Lower leg skin (tissue), 4 donors: ENCODE measurements at regions not wholly inside any gene's neighbourhood (a gene's known extent, or its start where the extent isn't known, plus 50 kb on each side); places are given as distances from the start of the nearest gene placed in this dataset.
A peak's percentile ranks its signal among the peaks of the same experiment; 100 is the strongest.

Source experiments
- DNase-seq, 2 donors: peaks; one replicate each; pipeline ENCODE4 v3.0.0-alpha.2; 2019; ENCODE audit warnings: low spot score in 2 of 2
- H3K4me3 ChIP-seq: fragments of 200-600 bp; sonication (generic); 2 replicates; pipeline ENCODE4 v1.5.1; 2017; ENCODE audit warnings: mild to moderate bottlenecking, low read depth; ENCODE audit not compliant: poor library complexity, severe bottlenecking
- POLR2A ChIP-seq, 2 donors: fragments of 450-650 bp; IDR thresholded peaks; one replicate each; pipeline ENCODE4 v1.6.1; 2016 to 2017; ENCODE audit warnings: antibody characterized with exemption in 2 of 2, mild to moderate bottlenecking in 1 of 2, moderate library complexity in 1 of 2
- WGBS, 2 donors: methylation state at CpG; one replicate each; pipeline ENCODE4 v1.1.5; 2018; 5-methylcytosine and 5-hydroxymethylcytosine counted together
- intact Hi-C: fragments of 100-400 bp; cut with DNase I; formaldehyde crosslinking; loops from one replicate; pipeline ENCODE4 v1.15.0; 2023; ENCODE audit warnings: low total_unique reads
- TF ChIP-seq, protein P1 (sequence below), 3 donors: fragments of 450-650 bp; IDR thresholded peaks; one replicate each; pipeline ENCODE4 v1.5.1; 2016; ENCODE audit warnings: antibody characterized with exemption in 3 of 3, mild to moderate bottlenecking in 3 of 3, moderate library complexity in 2 of 3

GRCh38 chr2:176725873-176726645 lies 456.8 kb downstream of the MTX2 start:
- no peak overlapping the region for H3K4me3 ChIP-seq
- TF ChIP-seq, protein P1, sequence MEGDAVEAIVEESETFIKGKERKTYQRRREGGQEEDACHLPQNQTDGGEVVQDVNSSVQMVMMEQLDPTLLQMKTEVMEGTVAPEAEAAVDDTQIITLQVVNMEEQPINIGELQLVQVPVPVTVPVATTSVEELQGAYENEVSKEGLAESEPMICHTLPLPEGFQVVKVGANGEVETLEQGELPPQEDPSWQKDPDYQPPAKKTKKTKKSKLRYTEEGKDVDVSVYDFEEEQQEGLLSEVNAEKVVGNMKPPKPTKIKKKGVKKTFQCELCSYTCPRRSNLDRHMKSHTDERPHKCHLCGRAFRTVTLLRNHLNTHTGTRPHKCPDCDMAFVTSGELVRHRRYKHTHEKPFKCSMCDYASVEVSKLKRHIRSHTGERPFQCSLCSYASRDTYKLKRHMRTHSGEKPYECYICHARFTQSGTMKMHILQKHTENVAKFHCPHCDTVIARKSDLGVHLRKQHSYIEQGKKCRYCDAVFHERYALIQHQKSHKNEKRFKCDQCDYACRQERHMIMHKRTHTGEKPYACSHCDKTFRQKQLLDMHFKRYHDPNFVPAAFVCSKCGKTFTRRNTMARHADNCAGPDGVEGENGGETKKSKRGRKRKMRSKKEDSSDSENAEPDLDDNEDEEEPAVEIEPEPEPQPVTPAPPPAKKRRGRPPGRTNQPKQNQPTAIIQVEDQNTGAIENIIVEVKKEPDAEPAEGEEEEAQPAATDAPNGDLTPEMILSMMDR (IDR thresholded peaks at IDR 0.05) = no peak
- TF ChIP-seq POLR2A (IDR thresholded peaks at IDR 0.05) = no peak
- intact Hi-C loops = no loop called here
- DNase-seq = no peak
- WGBS, 2 donors = 84 to 86% methylated on average over 3 of the region's 3 CpGs

- DNase-seq = no peak
- intact Hi-C loops = no loop called here
- 86% methylated on average over 4 of the region's 4 CpGs for WGBS, 2 donors
- TF ChIP-seq, protein P1 (IDR thresholded peaks at IDR 0.05) = no peak
- TF ChIP-seq POLR2A (IDR thresholded peaks at IDR 0.05) = no peak
- no peak overlapping the region for H3K4me3 ChIP-seq
These were observed 458.5 kb downstream of the MTX2 start for GRCh38 chr2:176727696-176728095.

DNA sequence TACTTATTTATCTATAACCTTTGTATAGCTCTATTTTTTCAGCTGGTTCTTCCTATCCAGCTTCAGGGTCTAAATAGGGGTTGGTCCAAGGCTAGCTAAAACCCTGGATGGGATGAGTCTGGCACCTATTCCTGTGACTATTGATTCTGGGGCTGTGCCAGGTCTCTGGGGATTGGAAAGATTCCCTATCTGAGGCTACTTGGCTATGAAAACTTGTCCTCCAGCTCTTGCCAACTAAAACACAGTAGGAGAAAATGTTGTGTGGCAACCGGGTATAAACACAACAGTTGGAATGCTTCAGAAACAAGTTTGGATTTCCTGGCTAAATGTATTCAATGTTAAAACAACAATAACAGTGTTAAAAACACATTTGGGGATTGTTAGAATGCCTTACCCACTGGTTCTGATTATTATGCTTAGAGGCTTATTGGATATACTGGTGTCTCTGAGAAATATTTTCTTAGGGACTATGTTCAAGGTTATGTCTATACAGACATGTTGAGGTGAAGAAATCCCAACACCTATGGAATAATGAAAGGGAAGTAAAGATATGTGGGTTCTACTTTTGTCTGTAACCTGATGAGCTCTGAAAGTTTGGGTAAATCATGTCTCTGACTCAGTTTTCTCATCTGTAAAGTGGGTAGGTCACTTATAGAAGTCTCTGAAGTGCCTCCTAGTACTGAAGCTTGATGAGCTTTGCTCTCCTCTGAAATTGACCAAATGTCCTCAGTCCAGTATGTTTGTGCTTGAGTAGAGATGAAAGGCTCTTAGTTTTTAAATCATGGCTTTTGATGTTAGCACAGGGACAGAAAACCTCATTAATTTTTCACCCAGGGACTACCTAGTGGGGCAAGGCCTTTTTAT lies 460.7 kb downstream of the MTX2 start:
- H3K4me3 ChIP-seq = no peak overlapping the region
- TF ChIP-seq, protein P1 (IDR thresholded peaks at IDR 0.05) = no peak
- no peak for TF ChIP-seq POLR2A (IDR thresholded peaks at IDR 0.05)
- intact Hi-C loops = no loop called here
- WGBS, 2 donors = 10 to 20% methylated on average over 1 of the region's 1 CpG
- peak in 1 of 2 donors; percentile 26 for DNase-seq

DNA sequence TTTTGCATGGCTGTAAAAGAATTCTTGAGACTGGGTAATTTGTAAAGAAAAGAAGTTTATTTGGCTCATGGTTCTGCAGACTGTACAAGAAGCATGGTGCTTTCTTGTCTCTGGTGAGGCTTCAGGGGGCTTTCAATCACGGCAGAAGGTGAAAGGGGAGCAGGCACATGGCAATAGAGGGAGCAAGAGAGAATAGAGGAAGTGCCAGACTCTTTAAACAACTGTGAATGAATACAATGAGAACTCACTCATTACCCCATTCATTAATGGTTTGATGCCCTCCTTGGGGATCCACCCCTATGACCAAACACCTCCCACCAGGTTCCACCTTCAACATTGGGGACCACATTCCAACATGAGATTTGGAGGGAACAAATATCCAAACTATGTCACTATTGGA lies 463.5 kb downstream of the MTX2 start:
- 77 to 82% methylated on average over 1 of the region's 1 CpG for whole genome bisulfite sequencing, 2 donors
- H3K4me3 ChIP-seq = no peak overlapping the region
- intact Hi-C loops = no loop called here
- no peak for DNase-seq
- TF ChIP-seq, protein P1 (IDR thresholded peaks at IDR 0.05) = no peak
- TF ChIP-seq POLR2A (IDR thresholded peaks at IDR 0.05) = no peak

DNA sequence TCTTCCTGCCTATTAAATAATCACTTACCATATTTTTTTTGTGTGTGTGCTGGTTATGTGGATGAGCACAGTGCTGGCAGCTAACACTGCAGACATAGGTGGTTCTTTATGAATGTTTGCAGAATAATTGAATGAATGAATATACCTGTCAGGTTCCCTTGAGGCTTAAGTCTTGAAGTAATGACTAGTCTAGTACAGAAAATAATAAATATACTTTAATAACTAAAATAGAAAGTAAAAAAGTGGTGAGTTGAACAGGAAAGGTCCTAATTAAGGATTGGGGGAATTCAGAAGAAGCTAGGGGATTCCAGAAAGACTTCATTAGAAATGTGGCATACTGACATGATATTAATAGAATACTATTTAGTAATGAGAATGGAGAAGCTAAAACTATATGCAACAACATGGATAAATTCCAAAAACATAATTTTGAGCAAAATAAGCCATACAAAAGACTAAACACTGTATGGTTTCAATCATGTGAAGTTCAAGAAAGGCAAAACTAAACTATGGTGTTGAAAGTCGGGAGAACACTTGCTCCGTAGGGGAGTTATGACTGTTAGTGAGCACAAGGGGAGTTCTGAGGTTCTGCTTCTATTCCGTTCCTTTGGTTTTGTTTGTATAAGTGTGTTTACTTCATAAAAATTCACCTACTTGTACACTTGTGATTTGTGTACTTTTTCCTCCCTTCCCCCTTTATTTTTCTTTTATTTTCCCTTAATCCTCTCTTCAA lies 464.6 kb downstream of the MTX2 start:
- TF ChIP-seq POLR2A (IDR thresholded peaks at IDR 0.05) = no peak
- TF ChIP-seq, protein P1 (IDR thresholded peaks at IDR 0.05) = no peak
- intact Hi-C loops = no loop called here
- DNase-seq = no peak
- H3K4me3 ChIP-seq = no peak overlapping the region
- 81 to 94% methylated on average over 3 of the region's 3 CpGs for WGBS, 2 donors
